Prostate gland (tissue), 2 donors: ENCODE measurements at regions not wholly inside any gene's neighbourhood (a gene's known extent, or its start where the extent isn't known, plus 50 kb on each side); places are given as distances from the start of the nearest gene placed in this dataset.

ENCODE experiments used
- CTCF ChIP-seq, 4 experiments: fragments of 200-600 bp in 2 of 4; fragments of 450-650 bp in 2 of 4; sonication (generic) in 2 of 4; IDR thresholded peaks; 1 replicate in 3 of 4; 2 replicates in 1 of 4; pipeline ENCODE4 v1.5.1; 2016 to 2019; ENCODE audit warnings: antibody characterized with exemption in 4 of 4, mild to moderate bottlenecking in 2 of 4, moderate library complexity in 2 of 4
- POLR2A ChIP-seq: fragments of 450-650 bp; IDR thresholded peaks from one replicate; pipeline ENCODE4 v1.6.1; 2016; ENCODE audit warnings: antibody characterized with exemption, mild to moderate bottlenecking

- TF ChIP-seq CTCF (IDR thresholded peaks at IDR 0.05) = no peak
- TF ChIP-seq POLR2A = no peak
Measured at GRCh38 chr10:78262860-78263259, 229.2 kb downstream of the RPS24 start.
